ENCODE measurements at regions not wholly inside any gene's neighbourhood (a gene's known extent, or its start where the extent isn't known, plus 50 kb on each side); places are given as distances from the start of the nearest gene placed in this dataset.
"Not testable (repeated sequence)": the region's sequence is repeated elsewhere in the genome, so short reads cannot be mapped to it uniquely, and the experiment has no call there.

DNA sequence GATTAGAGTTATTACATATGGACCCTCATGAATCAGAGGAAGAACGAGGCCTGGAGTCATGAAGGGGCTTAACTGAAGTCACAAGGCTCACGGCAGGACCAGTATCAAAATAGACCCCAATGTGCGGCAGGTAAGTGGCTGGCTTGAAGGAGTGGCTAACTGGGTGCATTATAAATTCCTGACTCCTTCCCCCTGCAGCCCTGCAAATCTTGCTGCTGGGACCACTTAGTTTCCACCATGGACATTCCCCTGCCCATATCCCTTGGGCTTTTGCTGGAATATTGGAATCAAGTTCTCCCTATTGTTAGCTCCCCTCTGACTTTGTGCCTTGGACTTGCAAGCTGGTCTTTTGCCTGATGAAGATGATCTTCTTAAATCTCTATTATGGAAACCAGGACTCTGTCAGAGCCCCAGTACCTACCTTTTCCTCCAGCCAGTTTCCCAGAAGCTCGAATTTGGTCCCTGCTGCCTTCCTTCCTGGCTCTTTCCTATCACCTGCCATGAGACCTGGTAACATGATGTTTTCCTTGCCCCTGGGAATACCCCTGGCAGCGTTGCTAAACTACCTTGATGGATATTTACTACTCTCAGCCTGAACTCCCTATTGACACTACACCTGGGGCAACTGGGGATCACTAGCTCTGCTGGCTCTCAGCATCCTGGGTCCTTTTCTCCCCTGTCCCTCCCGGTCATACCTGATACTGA lies 156.0 kb upstream of the JUN start:
- DNase-seq: no peak

DNA sequence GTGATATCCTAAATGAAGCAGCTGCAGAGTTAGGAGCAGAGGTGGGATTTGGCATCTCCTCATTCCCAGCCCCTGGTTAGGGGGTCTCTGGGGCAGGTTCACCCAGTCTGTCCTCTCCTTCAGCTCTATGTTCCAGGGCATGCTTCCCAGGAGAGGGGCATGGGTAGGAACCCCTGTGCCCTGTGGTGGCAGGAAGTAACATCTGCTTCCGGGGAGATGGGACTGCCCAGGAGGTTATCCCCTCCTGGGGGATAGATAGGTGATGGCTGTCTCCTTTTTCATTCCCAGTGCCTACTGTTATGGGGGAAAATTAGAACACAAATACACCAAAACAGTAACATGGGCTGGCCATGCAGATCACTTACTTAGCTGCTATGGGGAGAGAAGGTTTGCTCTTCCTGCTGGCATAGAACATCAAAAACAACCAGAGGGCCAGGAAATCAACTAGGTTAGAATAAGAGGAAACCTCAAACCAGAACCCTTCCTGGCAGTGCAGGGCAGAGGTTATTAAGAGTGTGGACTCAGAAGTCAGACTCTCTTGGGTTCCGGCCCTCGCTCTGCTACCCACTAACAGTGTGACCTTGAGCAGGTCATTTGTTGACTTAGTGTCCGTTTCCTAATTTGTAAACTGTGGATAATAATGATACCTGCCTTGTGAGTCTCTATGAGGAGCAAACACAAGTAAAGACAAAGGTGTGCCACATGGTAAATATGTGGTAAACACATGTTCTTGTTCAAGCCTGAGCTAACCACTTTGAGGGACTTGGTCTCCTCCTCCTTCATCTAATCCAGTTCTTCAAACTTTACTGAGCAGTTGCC lies 157.8 kb upstream of the JUN start:
- DNase-seq: no peak

DNA sequence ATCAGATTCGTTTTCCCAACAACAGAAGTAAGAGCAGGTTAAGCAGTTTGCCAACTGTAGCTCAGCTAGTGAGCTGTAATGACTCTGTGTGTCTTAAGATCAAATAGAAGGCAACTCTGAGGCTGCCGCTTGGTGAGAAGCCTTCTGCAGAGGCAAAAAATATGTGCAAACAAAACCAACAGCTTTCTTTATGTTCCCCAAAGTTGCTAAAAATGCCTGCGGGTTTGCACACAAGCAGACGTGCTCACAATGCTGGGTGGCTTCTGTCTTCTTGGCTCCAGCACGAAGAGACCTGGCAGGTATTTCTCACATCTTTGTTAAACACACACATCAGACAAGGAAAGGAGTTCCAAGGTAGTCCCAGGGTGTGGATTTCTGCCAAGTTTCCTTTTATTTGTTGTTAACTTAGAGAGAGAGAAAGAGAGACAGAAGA lies 158.9 kb upstream of the JUN start:
- DNase-seq: no peak

DNA sequence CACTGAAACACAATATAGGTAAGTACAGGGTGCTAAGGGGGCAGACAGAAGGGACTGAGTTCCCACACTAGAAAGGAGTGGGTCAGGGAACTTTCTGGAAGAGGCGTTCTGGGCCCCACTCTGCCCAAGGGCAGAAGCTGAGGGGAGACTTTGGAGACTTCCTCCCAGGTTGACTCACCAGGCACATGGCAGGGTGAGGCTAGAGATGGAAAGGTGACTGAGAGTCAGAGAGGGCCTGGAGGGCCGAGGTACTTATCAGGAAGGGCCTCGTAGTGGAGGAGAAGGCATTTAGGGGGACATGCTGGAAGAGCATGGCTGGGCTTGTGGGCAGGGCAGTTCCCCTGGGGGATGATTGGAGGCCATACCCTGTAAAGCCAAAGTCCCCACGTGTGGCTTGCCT lies 159.9 kb upstream of the JUN start:
- DNase-seq: no peak

DNA sequence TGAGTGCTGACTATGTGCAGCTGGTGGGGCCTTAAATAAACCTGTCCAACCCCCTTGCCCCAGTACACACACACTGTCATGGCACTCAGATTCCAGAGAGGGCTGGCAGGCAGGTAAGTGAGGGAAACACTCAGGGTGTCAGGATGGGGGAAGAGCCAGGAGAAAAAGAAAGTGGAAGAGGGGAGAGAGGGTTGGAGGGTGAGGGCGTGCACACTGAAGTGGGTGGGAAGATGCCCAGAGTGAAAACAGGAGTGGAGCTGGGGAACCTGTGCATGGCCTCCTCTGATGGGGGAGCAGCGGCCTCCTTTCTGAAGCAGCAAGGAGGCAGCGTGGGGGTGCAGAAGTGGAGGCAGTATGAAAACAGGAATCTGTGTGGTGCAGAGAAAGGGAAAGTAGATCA lies 160.6 kb upstream of the JUN start:
- DNase-seq: no peak

DNA sequence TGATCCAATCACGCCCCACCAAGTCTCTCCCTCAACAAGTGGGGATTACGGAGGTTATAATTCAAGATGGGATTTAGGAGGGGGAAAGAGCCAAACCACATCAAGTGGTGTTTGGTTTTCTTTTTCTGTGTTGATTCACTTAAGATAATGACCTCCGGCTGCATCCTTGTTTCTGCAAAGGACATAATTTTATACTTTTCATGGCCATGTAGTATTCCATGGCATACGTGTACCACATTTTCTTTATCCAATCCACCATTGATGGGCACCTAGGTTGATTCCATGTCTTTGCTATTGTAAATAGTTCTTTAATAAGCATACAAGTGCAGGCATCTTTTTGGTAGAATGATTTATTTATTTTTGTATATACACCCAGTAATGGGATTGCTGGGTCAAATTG lies 162.5 kb upstream of the JUN start:
- no peak for DNase-seq

DNA sequence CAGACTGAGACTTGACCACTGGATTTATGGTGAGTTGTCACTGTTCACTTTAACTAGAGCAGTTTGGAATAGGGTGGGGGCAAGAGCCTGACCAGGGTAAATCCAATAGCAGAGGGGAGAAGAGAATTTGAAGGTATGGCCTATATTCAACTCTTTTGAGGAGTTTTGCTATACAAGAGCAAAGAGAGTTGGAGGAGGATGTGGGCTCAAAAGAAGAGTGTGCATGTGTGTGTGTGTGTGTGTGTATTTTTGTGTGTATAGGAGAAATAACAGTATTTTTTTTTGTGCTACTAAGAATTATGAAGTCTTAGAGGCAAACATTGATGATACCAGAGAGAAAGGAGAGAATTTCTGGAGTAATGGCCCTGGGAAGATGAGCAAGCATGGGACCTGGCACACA lies 164.8 kb upstream of the JUN start:
- no peak for DNase-seq

DNA sequence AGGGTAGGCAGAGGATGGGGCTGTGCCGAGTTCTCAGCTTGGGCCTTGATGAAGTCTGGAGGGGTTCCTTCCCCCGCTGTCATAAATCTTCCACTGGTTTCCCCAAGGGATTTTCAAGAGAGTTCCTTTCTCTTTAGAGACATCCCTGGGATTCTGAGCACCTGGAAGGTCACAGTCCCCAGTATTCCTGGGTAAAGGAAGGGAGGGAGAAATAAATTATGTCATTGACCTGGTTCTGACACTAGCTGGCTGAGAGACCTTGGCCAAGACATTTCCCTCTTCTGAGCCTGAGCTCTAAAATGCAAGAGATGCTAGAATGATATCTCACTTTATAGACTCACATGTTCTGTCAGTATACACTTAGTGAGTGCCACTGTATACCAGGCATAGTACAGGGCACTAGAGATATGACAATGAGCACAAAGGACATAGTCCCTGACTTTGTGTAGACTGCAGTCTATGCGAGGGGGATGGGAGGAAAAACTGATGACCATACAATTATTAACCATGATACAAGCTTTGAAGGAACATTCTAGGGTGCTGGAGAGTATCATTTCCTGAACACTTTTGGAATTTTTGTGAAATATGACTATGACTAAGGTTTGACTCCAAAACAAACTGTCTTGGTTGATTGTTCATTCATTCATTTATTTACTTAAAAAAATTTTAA lies 165.8 kb upstream of the JUN start:
- no peak for DNase-seq

DNA sequence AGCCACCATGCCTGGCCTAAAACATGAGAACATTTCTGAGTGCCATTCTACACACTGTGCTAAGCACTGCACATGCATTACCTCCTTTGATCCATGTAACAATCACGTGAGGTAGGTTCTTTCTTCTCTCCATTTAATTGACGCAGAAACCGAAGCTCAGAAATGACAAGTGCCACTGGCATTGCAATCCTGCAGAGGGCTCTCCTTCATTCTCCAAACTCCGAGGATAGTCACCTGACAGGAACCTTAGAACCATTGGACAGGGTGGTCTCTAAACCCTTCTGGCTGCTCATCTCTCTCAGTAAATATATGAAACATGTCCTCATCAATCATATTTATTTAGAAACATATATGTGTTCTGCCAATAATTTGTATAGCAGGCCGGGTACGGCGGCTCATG lies 167.1 kb upstream of the JUN start:
- no peak for DNase-seq

DNA sequence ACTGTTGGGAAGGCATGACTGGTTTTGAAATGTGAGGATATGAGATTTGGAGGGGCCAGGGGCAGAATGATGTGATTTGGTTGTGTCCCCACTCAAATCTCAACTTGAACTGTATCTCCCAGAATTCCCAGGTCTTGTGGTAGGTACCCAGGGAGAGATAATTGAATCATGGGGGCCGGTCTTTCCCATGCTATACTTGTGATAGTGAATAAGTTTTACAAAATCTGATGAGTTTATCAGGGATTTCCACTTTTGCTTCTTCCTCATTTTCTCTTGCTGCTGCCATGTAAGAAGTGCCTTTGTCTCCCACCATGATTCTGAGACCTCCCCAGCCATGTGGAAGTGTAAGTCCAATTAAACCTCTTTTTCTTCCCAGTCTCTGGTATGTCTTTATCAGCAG lies 170.1 kb upstream of the JUN start:
- not testable (repeated sequence) for DNase-seq

DNA sequence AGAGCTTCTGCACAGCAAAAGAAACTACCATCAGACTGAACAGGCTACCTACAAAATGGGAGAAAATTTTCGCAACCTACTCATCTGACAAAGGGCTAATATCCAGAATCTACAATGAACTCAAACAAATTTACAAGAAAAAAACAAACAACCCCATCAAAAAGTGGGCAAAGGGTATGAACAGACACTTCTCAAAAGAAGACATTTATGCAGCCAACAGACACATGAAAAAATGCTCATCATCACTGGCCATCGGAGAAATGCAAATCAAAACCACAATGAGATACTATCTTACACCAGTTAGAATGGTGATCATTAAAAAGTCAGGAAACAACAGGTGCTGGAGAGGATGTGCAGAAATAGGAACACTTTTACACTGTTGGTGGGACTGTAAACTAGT lies 179.4 kb upstream of the JUN start:
- DNase-seq: not testable (repeated sequence)

DNA sequence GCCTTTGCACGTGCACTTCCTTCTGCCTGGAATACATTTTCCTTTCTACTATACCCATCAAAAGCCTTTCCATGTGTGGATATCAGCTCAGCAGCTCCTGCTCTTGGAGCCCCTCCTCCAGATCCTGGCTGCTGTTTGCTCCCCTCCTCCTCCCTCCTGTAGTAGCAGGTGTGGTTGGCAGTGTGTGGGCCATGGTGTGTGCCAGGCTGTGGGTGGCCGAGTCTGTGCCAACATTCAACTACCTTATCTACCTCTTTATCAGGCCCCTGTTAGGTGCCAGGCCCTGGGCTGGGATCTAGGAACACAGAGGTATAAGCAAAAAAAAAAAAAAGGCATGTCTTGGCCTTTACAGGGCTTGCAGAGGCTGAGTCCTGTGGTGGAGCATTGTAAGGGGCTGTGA lies 180.6 kb upstream of the JUN start:
- DNase-seq: no peak

DNA sequence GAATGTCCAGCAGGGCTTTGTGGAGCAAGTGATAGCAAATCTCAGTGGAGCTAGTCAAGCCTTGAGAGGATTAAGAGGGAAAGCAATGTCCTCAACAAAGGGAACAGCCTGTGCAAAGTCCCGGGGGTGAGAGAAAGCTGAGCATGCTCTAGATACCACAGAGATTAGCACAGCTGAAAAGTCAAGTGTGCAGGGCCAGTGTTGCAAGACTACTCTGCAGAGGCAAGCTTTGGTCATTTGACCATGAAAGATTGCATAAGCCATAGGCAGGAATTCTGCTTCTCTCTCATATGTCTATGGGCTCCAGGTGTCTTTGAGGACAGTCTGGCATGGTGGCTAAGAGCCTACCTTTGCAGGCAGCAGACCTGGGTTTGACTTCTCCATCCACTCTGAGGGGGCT lies 181.0 kb upstream of the JUN start:
- no peak for DNase-seq

DNA sequence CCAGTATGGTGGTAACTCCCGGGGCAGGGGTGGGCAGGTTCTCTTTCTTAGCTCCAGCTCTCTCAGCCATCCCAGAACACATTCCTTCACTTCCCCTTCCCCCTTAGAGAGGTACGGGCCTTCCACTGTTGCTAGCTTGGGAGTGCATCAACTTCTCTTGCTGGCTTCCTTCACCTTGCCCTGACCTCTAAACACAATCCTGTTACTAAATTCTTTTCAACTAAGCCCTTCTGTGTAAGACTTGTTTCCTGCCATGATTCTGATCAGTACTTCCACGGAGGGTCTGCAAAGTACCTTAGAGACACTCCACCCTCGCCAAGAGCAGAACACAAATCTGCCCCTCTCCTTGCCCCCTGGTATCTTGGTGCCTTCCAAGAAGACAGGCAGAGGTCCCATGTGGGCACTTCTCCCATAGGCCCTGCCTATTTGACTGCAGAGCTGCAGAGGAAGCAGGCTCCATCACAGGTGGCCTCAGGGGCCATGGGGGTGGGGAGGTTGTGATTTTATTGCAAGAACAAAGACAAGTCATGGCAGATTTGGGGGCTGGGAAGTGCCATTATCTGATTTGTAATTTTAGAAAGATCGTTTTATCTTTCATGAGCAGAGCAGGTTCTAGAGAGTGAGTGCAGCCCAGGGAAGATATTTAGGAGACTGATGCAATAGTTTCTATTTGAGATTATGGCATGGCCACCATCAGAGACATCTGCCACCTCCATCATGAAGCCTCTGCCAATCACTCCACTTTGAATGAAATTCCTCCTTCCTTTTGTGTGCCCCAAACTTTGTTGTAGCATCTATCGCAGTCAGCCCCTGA lies 182.5 kb upstream of the JUN start:
- DNase-seq: no peak

DNA sequence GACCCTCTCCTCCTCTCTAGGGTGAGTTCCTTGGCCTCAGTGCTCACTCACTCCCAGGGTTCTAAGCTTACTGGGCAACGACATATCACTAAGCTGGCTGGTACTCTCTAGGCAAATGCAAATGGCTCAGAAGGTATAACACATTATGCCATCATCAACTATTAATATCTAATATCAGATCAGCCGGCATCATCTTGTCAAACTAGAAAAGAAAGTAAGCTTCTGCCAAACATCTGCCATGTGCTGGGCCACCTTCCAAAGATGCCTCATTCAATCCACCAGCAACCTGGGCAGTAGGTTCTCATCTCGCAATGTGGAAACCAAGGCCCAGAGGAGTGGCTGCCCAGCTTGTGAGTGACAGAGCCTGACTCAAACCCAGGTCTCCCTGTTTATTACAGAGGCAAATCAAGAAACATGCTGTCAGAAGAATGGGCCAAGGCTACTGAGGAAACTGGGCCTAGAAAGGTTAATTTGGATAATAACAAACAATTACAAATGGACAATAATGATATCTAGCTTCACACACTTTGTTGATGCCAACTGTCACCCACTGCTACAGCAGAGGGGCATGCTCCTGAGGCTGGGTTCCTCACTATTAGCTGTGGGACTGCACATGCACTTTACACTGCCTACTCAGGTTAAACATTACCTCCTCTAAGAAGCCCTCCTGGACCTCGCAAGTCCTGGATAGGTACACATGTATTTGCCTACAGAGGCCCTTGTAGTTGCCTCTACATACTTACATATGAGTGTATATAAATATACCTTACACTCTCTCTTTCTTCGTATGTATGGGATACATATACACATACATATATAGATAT lies 183.3 kb upstream of the JUN start:
- DNase-seq: no peak

DNA sequence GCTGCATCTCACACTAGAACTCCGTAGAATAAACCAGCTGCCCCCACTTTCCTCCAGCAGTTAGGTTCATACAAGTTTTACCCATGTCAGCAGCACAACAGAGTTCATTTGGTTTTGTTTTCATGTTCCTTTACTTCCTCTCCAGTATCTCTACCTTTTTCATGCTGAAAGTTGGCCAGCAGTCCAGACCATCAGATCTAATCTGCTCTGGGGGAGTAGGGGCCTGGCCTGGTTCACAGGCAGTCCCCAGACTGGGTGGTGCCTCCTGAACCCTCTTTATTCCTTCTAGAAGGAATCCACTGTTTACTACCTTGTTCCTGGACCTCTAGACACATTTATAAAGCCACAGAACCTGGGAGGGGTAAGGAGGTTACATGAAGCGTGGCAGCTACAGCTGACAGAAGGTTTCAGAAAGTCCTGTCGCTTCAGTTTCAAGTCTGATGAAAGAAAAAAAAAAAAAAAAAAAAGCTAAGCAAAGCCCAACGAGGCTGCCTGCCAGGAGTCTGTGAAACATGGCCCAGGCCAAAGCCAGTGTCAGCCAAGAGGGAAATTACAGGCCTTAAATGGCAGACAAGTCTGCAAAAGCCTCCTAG lies 184.6 kb upstream of the JUN start:
- DNase-seq: no peak

DNA sequence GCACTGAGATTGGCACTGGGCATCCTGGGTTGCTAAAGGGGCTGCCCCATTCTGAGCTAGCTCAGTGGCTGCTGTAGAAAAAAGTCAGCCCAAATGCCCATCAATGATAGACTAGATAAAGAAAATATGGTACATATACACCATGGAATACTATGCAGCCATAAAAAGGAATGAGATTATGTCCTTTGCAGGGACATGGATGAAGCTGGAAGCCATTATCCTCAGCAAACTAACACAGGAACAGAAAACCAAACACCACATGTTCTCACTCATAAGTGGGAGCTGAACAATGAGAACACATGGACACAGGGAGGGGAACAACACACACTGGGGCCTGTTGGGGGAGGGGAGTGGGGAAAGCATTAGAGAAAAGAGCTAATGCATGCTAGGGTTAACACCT lies 185.3 kb upstream of the JUN start:
- DNase-seq: not testable (repeated sequence)

DNA sequence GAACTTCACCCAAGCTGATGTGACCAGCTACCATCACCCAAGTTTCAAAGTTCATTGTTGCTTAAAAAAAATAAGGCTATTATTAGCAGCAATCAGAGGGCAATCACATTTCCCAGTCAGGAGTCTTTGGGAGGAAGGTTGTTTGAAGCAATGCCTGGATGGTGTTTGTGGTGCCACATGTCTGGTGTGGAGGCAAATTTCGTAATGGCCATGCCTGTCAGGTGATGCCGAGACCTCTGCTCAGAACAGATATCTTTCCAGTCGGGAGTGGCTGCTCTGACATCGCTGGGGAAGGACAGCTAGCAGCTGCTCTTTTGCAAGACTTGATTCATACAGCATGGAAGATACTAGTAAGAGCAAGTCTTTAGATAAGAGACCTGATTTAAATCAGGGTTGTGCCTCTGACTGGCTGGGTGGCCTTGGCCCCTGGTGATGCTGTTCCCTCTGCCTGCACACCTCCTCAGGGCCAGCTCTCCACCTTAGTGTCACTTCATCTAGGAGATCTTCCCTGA lies 187.8 kb upstream of the JUN start:
- DNase-seq: no peak

DNA sequence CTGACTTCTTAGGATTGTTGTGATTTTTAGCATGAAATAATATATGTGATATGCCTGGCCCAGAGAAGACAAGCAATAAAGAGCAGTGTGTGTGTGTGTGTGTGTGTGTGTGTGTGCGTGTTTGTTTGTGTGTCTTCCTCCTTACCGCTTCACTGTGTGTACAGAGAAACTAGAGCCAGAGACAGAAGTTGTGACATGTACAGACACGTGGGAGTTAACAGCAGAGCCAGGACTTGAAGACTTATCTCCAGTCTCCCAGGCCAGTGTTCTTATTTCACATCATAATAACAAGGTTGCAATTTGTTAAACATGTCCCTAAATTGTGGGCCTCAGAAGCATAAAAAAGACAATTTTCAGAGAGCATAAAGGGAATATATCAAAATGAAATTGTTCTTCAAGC lies 192.0 kb upstream of the JUN start:
- no peak for DNase-seq

DNA sequence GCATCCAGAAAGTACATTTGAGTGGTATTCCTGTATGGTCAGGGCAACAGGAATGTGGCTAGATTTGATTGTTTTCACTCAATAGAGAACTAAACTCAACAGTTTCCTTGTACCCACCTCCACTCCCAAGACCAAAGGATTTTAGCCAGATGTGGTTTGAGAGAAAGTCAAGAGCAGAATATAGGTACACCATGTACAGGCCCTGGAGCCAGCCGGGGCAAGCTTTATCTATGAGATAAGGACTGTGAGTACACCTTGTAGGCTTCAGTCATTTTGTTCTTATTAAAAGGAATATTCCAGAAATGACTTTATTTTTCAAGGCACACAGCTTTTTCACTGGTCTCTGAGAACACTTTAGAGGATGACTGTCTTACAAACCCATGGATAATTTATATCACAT lies 192.4 kb upstream of the JUN start:
- DNase-seq: no peak

DNA sequence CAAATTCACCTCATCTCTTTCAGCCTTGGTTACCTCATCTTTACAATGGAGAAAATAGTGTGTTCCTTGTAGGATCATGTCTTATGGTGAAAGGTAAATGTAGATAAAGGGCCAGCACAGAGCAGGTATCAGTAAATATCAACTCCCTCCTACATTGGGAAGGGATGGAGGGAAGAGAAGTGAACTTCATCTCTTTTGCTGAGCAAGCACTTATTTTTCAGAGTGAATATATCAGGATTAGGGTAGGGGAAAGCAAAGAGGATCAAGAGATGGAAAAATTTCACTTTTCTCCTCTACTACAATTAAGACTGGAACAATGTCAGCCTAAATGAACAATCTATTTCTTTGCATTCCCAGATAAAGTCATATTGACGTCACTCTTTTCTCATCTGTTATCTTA lies 193.8 kb upstream of the JUN start:
- no peak for DNase-seq

DNA sequence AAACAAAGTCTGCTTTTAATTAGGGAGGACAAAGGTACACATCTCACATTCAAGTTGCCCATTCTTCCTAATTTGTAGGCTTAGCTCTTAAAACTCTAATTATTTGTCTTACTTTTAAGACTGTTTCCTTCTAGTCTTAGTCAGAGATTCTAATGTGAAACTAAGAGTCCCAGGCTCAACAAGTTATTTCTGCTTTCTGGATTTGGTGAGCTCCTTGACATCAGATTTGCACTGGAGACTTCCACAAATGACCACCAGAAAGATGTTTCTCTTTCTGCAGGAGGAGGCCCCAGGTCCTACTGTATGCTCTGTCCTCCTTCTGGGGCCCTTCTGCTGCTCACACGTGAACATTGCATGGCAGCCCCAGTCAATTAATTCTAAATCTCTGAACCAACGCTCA lies 194.2 kb upstream of the JUN start:
- DNase-seq: no peak
